Osteoblast (primary cell): ENCODE measurements at regions not wholly inside any gene's neighbourhood (a gene's known extent, or its start where the extent isn't known, plus 50 kb on each side); places are given as distances from the start of the nearest gene placed in this dataset.

ENCODE experiments used
- DNase-seq: peaks from one replicate; pipeline ENCODE4 v3.0.0; 2011; ENCODE audit warnings: low spot score, mixed read lengths; ENCODE audit not compliant: insufficient read length; ENCODE audit errors: missing footprints
- H2AFZ ChIP-seq: 2 replicates; pipeline ENCODE4 v1.6.0; 2011; ENCODE audit warnings: mild to moderate bottlenecking, low read length
- H3K27ac ChIP-seq: 2 replicates; pipeline ENCODE4 v1.5.1; 2011; ENCODE audit warnings: mild to moderate bottlenecking, low read depth, low read length, moderate library complexity
- H3K27me3 ChIP-seq: 2 replicates; pipeline ENCODE4 v1.6.0; 2012; ENCODE audit warnings: mild to moderate bottlenecking, control low read depth, inconsistent platforms, low read length, moderate library complexity; ENCODE audit not compliant: insufficient read depth
- H3K36me3 ChIP-seq: 2 replicates; pipeline ENCODE4 v1.5.1; 2011; ENCODE audit warnings: mild to moderate bottlenecking, low read length, control low read depth, moderate library complexity; ENCODE audit not compliant: insufficient read depth
- H3K4me1 ChIP-seq: 2 replicates; pipeline ENCODE4 v1.5.1; 2011; ENCODE audit warnings: mild to moderate bottlenecking, low read length, control low read depth, moderate library complexity; ENCODE audit not compliant: insufficient read depth
- H3K4me2 ChIP-seq: 2 replicates; pipeline ENCODE4 v1.6.0; 2011; ENCODE audit warnings: mild to moderate bottlenecking, low read length; ENCODE audit not compliant: insufficient read depth
- H3K4me3 ChIP-seq: fragments of 200-600 bp; sonication (generic); 3 replicates; pipeline ENCODE4 v1.5.1; 2012; ENCODE audit warnings: mild to moderate bottlenecking, low read length, inconsistent platforms; ENCODE audit not compliant: insufficient read depth
- H3K79me2 ChIP-seq: 2 replicates; pipeline ENCODE4 v1.6.0; 2012; ENCODE audit warnings: mild to moderate bottlenecking, low read length, control low read depth, inconsistent platforms; ENCODE audit not compliant: insufficient read depth
- H3K9me3 ChIP-seq: 2 replicates; pipeline ENCODE4 v1.5.1; 2011; ENCODE audit warnings: low read depth, low read length, control low read depth
- H4K20me1 ChIP-seq: 2 replicates; pipeline ENCODE4 v1.6.0; 2012; ENCODE audit warnings: mild to moderate bottlenecking, low read length, control low read depth; ENCODE audit not compliant: insufficient read depth
- CTCF ChIP-seq: IDR thresholded peaks from 2 replicates; pipeline ENCODE4 v1.5.1; 2011; ENCODE audit warnings: mild to moderate bottlenecking, low read depth, low read length, moderate library complexity; ENCODE audit errors: extremely low read depth

- H3K27ac ChIP-seq, result no peak overlapping the region
- DNase-seq, result peak; percentile 18
- no peaks in the 10 kb centered on the region for H3K27me3 ChIP-seq
- H3K79me2 ChIP-seq, result no peaks in the 10 kb centered on the region
- no peak overlapping the region for H2AFZ ChIP-seq
- H3K36me3 ChIP-seq, result no peaks in the 10 kb centered on the region
- H3K4me2 ChIP-seq, result no peak overlapping the region
- no peak for TF ChIP-seq CTCF
- H4K20me1 ChIP-seq, result no peaks in the 10 kb centered on the region
- H3K9me3 ChIP-seq, result no peaks in the 10 kb centered on the region
- H3K4me1 ChIP-seq, result no peaks in the 10 kb centered on the region
- H3K4me3 ChIP-seq, result no peak overlapping the region
Measured at GRCh38 chr21:14321042-14321441, 61.9 kb downstream of the HSPA13 start.

- no peak for TF ChIP-seq CTCF
- Histone ChIP-seq H3K79me2 (no peaks in the 10 kb centered on the region), H3K4me1 (no peaks in the 10 kb centered on the region), H3K4me2 (no peak overlapping the region), H2AFZ (no peak overlapping the region), H3K36me3 (no peaks in the 10 kb centered on the region), H3K27ac (no peak overlapping the region), H4K20me1 (no peaks in the 10 kb centered on the region), H3K27me3 (no peaks in the 10 kb centered on the region), H3K9me3 (no peaks in the 10 kb centered on the region), H3K4me3 (no peak overlapping the region)
- no peak for DNase-seq
Measured at GRCh38 chr21:14319805-14320204, 63.1 kb downstream of the HSPA13 start.

GRCh38 chr21:14318578-14318977, 64.4 kb downstream of the HSPA13 start:
- H3K27ac ChIP-seq, result no peak overlapping the region
- H3K4me2 ChIP-seq, result no peak overlapping the region
- no peak for TF ChIP-seq CTCF
- no peak overlapping the region for H2AFZ ChIP-seq
- no peaks in the 10 kb centered on the region for H3K4me1 ChIP-seq
- no peaks in the 10 kb centered on the region for H3K36me3 ChIP-seq
- H3K4me3 ChIP-seq, result no peak overlapping the region
- H4K20me1 ChIP-seq, result no peaks in the 10 kb centered on the region
- H3K9me3 ChIP-seq, result no peaks in the 10 kb centered on the region
- no peaks in the 10 kb centered on the region for H3K79me2 ChIP-seq
- H3K27me3 ChIP-seq, result no peaks in the 10 kb centered on the region
- DNase-seq, result no peak

- Histone ChIP-seq H3K9me3 (no peaks in the 10 kb centered on the region), H3K4me3 (no peak overlapping the region), H3K79me2 (no peaks in the 10 kb centered on the region), H3K4me1 (no peaks in the 10 kb centered on the region), H3K27me3 (no peaks in the 10 kb centered on the region), H3K27ac (no peak overlapping the region), H4K20me1 (no peaks in the 10 kb centered on the region), H3K4me2 (no peak overlapping the region), H2AFZ (no peak overlapping the region), H3K36me3 (no peaks in the 10 kb centered on the region)
- TF ChIP-seq CTCF, result no peak
- no peak for DNase-seq
Measured at GRCh38 chr21:14317507-14317906, 65.4 kb downstream of the HSPA13 start.
